Gastrocnemius medialis (tissue), 4 donors: ENCODE measurements at regions not wholly inside any gene's neighbourhood (a gene's known extent, or its start where the extent isn't known, plus 50 kb on each side); places are given as distances from the start of the nearest gene placed in this dataset.

Experiments used
- ATAC-seq, 2 donors: fragments of 150-250 bp; one replicate each; pipeline ENCODE4 v1.9.1; 2016
- DNase-seq, 2 donors: peaks; one replicate each; pipeline ENCODE4 v3.0.0-alpha.2; 2019
- H3K27ac ChIP-seq, 4 donors: fragments of 200-600 bp; sonication (generic); 1 replicate in 1 of 4; 2 replicates in 3 of 4; pipeline ENCODE4 v1.5.1; 2016 to 2018; ENCODE audit warnings: mild to moderate bottlenecking in 2 of 4, moderate library complexity in 1 of 4
- H3K27me3 ChIP-seq, 3 donors: fragments of 200-600 bp; sonication (generic) in 2 of 3; 1 replicate in 1 of 3; 2 replicates in 2 of 3; pipeline versions ENCODE4 v1.5.1 to v1.6.0; 2016 to 2019; ENCODE audit warnings: mild to moderate bottlenecking in 1 of 3, moderate library complexity in 1 of 3
- H3K36me3 ChIP-seq, 2 donors: fragments of 200-600 bp; sonication (generic) in 1 of 2; one replicate each; pipeline ENCODE4 v1.5.1; 2017 to 2018
- H3K4me1 ChIP-seq, 2 donors: fragments of 200-600 bp; sonication (generic) in 1 of 2; one replicate each; pipeline ENCODE4 v1.5.1; 2016 to 2017; ENCODE audit warnings: mild to moderate bottlenecking in 2 of 2
- H3K4me3 ChIP-seq, 4 donors: fragments of 200-600 bp; sonication (generic) in 3 of 4; 1 replicate in 1 of 4; 2 replicates in 3 of 4; pipeline ENCODE4 v1.5.1; 2016 to 2019; ENCODE audit warnings: mild to moderate bottlenecking in 2 of 4
- H3K9me3 ChIP-seq, 3 donors: fragments of 200-600 bp; sonication (generic) in 2 of 3; 1 replicate in 1 of 3; 2 replicates in 2 of 3; pipeline ENCODE4 v1.5.1; 2016 to 2019
- POLR2A ChIP-seq, 2 donors: fragments of 450-650 bp; IDR thresholded peaks; one replicate each; pipeline ENCODE4 v1.6.1; 2017; ENCODE audit warnings: antibody characterized with exemption in 2 of 2, mild to moderate bottlenecking in 2 of 2, moderate library complexity in 2 of 2
- in situ Hi-C, 4 donors: fragments of 200-750 bp; cut with MboI; loops; one replicate each; pipeline versions ENCODE4 v1.15.0 to v1.8.0; 2017; ENCODE audit warnings: low sequenced_read_pairs in 4 of 4
- intact Hi-C: fragments of 100-400 bp; cut with DNase I; formaldehyde crosslinking; loops from one replicate; pipeline ENCODE4 v1.15.1; 2023; ENCODE audit warnings: low total_unique reads
- TF ChIP-seq, protein P1 (sequence below), 5 experiments: fragments of 450-650 bp in 3 of 5; fragments of 200-600 bp in 2 of 5; sonication (generic) in 2 of 5; IDR thresholded peaks in 4 of 5; conservative IDR thresholded peaks in 1 of 5; 1 replicate in 4 of 5; 2 replicates in 1 of 5; pipeline ENCODE4 v1.5.1; 2016 to 2019; ENCODE audit warnings: antibody characterized with exemption in 5 of 5, mild to moderate bottlenecking in 3 of 5, moderate library complexity in 3 of 5

DNA sequence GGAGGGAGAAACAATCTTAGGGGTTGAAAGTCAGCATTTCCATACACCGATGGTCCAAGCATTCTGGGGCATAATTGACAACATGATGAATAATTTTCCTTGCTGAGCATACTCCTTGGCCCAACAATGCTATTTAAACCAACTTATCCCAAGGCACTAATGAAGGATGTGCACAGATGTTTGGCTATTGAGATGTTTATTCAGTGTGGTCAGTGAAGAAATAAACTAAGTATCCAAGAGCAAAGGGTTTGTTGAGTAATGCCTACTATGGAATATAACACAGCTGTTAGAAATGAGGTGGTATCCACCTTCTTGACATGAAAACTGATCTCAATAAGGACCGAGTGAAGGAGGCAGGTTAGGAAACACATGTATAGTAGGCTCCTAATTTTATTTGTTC is 53.9 kb upstream of the RAB6D start:
- Histone ChIP-seq H3K36me3 (no peaks in the 10 kb centered on the region), H3K27ac (no peak overlapping the region), H3K27me3 (peaks cover 0 to 5% (median 0%) of the 10 kb centered on the region in 3 donors), H3K9me3 (no peaks in the 10 kb centered on the region), H3K4me3 (no peak overlapping the region), H3K4me1 (no peaks in the 10 kb centered on the region)
- intact Hi-C loops: no loop called here
- in situ Hi-C loops: loop anchor here in 1 of 4 donors (25.0 kb wide), 1 partner anchor 719 kb away; no protein-coding TSS in a partner anchor
- ATAC-seq (no peak), DNase-seq (no peak)
- TF ChIP-seq, protein P1, sequence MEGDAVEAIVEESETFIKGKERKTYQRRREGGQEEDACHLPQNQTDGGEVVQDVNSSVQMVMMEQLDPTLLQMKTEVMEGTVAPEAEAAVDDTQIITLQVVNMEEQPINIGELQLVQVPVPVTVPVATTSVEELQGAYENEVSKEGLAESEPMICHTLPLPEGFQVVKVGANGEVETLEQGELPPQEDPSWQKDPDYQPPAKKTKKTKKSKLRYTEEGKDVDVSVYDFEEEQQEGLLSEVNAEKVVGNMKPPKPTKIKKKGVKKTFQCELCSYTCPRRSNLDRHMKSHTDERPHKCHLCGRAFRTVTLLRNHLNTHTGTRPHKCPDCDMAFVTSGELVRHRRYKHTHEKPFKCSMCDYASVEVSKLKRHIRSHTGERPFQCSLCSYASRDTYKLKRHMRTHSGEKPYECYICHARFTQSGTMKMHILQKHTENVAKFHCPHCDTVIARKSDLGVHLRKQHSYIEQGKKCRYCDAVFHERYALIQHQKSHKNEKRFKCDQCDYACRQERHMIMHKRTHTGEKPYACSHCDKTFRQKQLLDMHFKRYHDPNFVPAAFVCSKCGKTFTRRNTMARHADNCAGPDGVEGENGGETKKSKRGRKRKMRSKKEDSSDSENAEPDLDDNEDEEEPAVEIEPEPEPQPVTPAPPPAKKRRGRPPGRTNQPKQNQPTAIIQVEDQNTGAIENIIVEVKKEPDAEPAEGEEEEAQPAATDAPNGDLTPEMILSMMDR (IDR thresholded peaks at IDR 0.05 in 4 of 5, conservative IDR thresholded peaks at IDR 0.05 in 1 of 5): no peak
- no peak for TF ChIP-seq POLR2A (IDR thresholded peaks at IDR 0.05)

DNA sequence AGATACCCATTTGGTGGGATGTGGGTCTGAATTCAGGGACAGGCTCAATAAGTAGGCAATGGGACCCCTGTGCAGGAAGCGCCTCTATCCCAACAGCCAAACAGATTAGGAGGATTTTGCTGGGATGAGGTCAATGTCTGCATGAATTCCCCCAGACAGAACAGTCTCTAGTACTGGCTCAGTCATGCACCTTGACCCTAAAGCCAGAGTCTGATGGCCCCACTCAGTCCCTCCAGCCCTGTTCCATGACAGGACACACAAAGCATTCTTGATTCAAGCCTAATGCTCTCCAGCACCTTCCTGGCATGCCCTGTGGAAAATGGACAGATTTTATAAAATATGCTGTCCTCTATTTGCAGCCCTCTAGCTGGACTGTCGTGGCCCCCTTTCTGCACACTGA is 49.8 kb upstream of the RAB6D start:
- Histone ChIP-seq H3K27ac (no peak overlapping the region), H3K27me3 (peaks cover 0 to 2% (median 0%) of the 10 kb centered on the region in 3 donors), H3K4me3 (no peak overlapping the region), H3K4me1 (no peaks in the 10 kb centered on the region), H3K9me3 (no peaks in the 10 kb centered on the region), H3K36me3 (peaks cover 0 to 2% of the 10 kb centered on the region in 2 donors)
- ATAC-seq (no peak), DNase-seq (no peak)
- in situ Hi-C loops: loop anchor here in 1 of 4 donors (25.0 kb wide), 1 partner anchor 724 kb away; no protein-coding TSS in a partner anchor
- TF ChIP-seq, protein P1 (IDR thresholded peaks at IDR 0.05 in 4 of 5, conservative IDR thresholded peaks at IDR 0.05 in 1 of 5): no peak
- no peak for TF ChIP-seq POLR2A (IDR thresholded peaks at IDR 0.05)
- intact Hi-C loops: loop anchor here (2.0 kb wide), 2 partner anchors 79 to 259 kb away; partner anchors contain the start of gene MZT2A
